Ovary (tissue), 3 donors: ENCODE measurements at regions not wholly inside any gene's neighbourhood (a gene's known extent, or its start where the extent isn't known, plus 50 kb on each side); places are given as distances from the start of the nearest gene placed in this dataset.
"Not testable (repeated sequence)": the region's sequence is repeated elsewhere in the genome, so short reads cannot be mapped to it uniquely, and the experiment has no call there.

Source experiments
- EP300 ChIP-seq: sonication (generic); formaldehyde crosslinking; IDR thresholded peaks from one replicate; pipeline ENCODE4 v1.6.1; 2017; ENCODE audit warnings: antibody characterized with exemption
- POLR2A ChIP-seq: fragments of 450-650 bp; IDR thresholded peaks from one replicate; pipeline ENCODE4 v1.6.1; 2017; ENCODE audit warnings: antibody characterized with exemption, mild to moderate bottlenecking, moderate library complexity
- TF ChIP-seq, protein P1 (sequence below), 3 donors: fragments of 450-650 bp in 2 of 3; fragments of 200-600 bp in 1 of 3; IDR thresholded peaks; one replicate each; pipeline versions ENCODE4 v1.5.1 to v1.8.0; 2016 to 2022; ENCODE audit warnings: antibody characterized with exemption in 3 of 3, mild to moderate bottlenecking in 1 of 3
- donor health status: DM: no; HTN: no; CAD: no.

DNA sequence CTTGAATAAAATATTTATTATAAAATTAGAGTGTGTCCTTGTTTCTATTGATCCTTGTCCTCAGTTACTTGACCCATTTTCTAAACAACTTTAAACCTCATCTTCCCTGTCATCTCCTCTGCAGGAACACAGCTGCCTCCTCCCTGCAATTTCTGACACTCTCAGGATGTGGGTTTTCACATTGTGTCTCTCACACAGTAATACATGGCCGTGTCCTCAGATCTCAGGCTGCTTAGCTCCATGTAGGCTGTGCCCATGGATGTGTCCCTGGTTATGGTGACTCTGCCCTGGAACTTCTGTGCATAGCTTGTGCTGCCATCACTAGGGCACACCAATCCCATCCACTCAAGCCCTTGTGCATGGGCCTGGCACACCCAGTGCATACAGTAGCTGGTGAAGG is 577.1 kb downstream of the GOLGA6L6 start:
- TF ChIP-seq, protein P1, sequence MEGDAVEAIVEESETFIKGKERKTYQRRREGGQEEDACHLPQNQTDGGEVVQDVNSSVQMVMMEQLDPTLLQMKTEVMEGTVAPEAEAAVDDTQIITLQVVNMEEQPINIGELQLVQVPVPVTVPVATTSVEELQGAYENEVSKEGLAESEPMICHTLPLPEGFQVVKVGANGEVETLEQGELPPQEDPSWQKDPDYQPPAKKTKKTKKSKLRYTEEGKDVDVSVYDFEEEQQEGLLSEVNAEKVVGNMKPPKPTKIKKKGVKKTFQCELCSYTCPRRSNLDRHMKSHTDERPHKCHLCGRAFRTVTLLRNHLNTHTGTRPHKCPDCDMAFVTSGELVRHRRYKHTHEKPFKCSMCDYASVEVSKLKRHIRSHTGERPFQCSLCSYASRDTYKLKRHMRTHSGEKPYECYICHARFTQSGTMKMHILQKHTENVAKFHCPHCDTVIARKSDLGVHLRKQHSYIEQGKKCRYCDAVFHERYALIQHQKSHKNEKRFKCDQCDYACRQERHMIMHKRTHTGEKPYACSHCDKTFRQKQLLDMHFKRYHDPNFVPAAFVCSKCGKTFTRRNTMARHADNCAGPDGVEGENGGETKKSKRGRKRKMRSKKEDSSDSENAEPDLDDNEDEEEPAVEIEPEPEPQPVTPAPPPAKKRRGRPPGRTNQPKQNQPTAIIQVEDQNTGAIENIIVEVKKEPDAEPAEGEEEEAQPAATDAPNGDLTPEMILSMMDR (IDR thresholded peaks at IDR 0.05): not testable (repeated sequence)
- not testable (repeated sequence) for TF ChIP-seq POLR2A, EP300
